ENCODE measurements at regions not wholly inside any gene's neighbourhood (a gene's known extent, or its start where the extent isn't known, plus 50 kb on each side); places are given as distances from the start of the nearest gene placed in this dataset.
A peak's percentile ranks its signal among the peaks of the same experiment; 100 is the strongest.

DNA sequence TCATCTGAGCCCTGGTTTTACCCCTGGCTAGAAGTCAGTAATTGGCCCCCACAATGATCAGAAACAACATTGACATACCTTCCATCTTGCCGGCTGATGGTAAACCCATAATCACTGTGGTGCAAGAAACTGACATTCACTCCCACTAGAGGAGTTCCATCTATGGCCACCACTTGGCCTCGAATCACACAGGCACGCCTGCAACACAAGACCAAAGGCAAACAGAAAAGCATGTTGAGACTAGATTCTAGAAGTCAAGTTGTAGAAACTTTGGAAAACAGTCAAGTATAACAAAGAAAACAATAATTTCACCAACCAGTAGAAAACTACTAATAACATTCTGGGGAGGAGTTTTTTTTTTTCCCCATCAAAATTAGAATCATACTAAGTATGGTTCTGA lies 183.4 kb downstream of the SH2D1A start:
- DNase-seq = no peak

DNA sequence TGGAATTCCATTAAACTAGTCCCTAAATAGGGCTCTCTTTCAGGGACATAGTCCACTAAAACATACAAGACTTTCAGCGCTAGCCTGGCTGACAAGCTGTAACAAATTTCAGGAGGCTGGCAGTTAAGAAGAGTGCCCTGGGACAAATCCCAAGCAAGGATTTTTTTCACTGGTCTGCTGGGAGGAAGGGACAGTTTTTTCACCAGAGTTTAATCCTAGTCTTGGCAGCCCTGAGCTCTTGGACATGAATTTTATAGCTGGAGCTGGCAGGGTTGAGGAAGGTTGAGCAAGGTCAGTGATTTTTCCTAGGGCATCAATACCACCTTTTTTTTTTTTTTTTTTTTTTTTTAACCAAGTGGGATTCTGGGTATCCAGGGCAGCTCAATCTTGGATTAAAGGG lies 184.4 kb downstream of the SH2D1A start:
- DNase-seq = no peak

DNA sequence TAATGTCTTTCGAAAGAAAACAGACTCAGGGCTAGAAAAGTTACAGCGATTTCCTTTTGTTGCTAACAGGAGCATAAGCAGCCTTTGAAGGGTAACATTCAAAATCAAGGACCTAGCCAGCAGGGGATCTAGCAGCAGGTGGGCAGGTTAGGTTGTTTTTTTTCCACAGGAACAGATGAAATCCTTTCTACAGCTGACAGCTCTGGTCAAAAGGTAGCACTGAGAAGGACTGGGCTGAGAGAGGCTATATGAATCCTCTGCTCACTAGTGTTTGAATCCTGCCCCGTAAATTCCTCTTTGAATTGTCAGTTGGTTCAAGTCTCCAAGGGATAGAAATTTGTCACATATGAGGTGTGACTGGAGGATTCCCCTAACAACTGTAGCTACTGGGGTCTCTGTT lies 188.2 kb downstream of the SH2D1A start:
- no peak for DNase-seq

DNA sequence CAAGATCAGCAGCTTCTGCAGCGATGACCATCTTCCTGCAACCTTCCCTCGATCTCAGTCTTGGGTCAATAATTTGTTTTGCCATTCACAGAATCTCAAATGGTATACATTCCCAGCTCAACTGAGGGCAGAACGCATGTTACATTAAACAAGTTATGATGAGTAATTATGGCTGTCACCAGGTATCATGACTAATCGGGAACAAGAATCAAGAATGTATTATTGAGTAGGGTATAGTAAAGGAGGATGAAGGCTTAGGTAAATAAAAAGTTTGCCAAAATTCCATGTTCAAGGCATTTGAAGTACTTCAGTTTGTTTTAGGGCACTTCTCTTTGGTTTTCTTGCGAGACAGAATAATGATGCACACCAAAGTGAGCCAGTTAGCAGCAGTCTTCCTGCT lies 194.1 kb downstream of the SH2D1A start:
- no peak for DNase-seq

DNA sequence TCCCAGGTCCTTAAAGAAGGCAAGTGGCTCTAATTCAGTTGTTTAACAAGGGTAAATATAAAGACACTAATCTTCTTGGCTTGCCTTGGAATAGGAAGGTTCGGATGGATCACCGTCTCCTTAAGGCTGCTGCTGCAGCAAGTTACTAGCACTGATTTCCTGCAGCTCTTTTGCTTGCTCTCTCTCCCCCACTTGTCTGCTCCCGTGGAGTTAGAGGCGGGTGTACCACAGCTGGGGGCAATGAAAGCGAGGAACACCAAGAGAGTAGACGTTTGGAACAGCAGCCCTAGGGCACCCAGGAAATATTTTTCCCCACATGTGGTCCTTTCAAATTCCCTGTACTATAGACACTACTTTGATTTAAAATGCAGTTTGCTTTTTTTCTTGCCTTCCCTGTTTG lies 202.2 kb downstream of the SH2D1A start:
- no peak for DNase-seq

DNA sequence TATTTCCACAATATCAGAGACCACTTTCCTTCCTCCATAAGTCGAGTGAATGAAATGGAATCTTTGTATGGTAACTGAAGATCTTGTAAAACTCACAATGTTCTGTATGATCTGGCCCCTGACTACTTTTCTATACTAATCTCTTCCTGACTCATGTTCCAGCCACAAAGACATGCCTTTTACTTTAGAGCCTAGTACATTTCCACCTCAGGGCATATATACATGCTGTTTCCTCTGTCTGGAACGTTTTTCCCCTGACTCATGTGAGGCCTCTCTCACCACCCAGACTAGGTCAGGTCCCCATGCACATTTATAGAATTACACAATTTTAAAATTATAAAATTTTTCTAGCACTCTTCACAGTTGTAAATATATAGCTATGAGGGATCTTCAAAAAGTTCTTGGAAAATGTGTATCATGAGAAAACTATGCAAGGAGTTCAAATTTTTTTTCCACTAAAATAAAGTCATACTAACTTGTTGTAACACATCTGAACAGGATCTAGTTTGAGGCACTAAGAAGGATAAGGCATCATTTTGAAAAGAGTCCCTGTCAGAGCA lies 208.8 kb downstream of the SH2D1A start:
- peak; percentile 59 for DNase-seq

DNA sequence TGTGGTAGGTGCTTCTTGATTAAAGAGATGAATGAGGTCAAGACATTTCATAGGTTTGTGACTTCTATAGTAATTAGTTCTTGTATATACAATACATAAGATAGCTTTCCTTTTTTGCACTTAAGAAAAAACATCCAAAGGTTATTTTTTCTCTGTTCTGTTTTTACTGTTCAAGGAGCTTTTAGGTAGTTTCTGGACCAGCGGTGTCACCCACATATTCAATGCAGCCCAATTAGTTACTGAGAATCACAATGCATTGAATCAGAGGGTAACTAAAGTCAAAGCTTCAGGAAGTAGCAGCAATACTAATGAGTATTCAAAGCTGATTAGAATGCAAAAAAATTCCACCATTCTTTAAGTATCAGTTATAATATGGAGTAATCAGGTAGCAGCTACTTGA lies 211.6 kb downstream of the SH2D1A start:
- DNase-seq = no peak

DNA sequence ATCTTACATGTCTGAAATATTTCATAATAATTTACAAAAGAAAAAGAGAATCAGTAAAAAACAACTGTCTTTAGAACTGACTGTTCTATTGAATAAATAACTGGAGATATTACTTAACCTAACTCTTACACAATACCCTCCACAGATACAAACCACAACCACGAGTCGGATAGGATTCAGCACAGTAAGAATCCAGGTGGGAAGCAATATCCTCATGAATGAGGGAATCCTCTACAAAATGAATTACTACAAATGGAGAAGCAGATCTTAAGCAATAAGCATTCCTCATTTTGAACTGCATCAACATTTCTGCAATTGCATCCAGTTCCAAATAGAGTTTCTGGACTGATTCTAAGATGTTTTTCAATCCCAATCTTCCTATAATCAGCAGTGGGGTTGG lies 227.1 kb downstream of the SH2D1A start:
- peak; percentile 8 for DNase-seq

DNA sequence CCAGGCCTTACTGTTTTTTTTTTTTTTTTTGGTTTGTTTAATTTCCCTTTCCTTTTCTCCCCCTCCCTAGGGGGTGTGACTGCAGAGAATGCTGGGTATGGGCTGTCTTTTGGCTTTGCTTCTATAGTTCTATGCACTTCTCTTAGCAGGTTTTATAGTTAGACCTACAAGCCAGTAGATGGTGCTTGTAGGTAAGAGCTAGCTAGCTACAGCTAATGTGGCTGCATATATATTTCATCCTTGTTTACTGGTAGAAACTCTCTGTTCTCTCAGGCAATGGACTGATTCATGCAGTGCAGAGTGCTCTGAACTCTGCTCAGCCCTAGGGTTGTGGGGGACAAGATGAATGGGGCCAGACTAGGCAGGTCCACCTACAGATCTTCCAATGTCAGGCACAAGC lies 246.4 kb downstream of the SH2D1A start:
- DNase-seq = no peak

DNA sequence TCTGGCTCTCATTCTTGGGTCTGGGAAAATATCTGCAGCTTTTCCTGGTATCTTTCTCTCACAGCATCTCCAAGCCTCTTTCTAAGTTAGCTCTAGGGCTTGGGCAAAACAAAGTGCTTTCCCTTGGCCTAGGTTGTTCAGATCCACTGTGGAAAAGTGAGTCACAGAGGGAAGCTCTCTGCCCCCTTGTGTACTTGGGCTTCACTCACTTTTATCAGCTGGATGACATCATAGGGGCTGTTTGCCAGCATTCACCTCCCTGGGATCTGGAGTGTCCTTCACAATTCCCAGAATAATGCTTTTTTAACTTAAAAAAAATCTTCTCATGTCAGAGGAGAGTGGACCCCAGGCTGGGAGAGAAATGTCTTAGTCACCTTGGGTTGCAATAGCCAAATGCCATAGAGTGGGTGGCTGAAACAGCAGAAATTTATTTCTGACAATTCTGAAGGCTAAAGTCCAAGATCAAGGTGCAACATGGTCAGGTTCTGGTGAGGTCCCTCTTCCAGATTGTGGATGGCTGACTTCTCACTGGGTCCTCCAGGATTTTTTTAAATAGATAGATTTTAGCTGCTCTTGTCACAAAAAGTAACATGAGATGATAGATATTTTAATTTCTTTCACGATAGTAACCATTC lies 247.8 kb downstream of the SH2D1A start:
- peak; percentile 3 for DNase-seq

DNA sequence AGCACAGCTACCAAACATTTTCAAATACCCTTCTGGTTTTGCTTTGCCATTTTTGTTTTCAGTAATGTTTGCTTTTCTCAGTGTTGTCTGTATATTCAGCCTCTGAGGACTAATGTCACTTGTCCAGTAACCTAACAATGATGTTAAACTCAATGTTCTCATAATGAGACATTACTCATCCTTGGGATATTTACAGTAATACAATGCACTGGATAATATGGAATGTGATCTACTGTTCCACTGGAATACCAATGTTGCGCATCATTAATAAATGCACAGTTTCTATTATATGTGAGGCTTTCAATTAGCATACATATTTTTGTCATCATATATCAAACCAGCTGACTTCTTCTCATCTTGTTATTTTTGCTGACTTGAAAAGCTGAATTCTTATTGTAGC lies 259.1 kb downstream of the SH2D1A start:
- DNase-seq = no peak

DNA sequence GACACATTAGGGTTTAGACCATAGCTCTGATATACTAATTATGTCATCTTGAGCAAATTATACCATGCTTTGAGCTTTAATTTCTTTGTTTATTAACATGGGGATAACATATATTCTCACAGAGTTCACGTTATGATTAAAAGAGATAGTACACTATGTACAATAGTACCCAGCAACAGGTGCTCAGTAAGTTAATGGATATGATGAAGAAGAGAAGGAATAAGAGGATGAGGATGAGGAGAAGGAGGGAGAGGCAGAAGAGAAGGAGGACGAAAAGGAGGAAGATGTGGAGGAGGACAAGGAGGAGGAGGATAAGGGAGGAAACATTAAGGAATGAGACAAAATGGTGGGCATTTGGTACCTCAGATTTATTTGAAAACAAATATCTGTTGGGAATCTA lies 260.4 kb downstream of the SH2D1A start:
- DNase-seq = no peak

DNA sequence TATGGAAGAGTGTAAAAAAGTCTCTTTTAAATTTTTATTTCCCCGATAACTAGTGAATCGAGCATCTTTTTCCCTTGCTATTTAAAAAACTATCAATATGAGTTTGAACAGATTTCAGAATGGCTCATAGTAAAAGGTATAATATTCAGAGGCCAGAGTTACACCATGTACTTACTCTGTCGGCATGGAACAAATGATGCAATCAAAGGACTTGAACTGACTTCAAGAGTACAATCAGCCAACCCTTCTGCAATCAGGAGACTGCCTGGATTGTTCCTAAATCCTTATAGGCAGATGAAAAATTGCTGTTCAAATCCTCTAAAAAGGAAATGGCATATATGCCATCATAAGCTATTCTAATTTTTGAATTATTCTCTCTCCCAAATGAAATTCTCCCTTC lies 273.3 kb downstream of the SH2D1A start:
- DNase-seq = no peak

DNA sequence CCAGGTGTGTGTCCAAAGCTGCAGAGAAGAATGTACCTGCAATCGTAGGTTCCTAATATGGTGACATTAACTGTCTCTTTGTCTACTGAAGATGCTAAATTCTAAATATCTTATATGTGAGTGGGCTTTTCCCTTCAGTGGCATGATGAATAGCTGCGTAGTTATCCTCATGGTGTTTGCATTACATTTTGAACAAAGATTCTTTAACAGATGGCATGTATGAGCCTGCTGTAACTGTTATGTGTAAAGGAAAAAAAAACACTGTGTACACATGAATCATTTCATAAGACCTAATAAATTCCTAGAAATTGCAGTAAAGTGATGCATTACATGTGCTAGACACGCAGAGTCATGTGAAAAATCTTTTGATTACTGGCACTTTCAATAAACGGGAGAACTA lies 288.0 kb downstream of the SH2D1A start:
- no peak for DNase-seq

DNA sequence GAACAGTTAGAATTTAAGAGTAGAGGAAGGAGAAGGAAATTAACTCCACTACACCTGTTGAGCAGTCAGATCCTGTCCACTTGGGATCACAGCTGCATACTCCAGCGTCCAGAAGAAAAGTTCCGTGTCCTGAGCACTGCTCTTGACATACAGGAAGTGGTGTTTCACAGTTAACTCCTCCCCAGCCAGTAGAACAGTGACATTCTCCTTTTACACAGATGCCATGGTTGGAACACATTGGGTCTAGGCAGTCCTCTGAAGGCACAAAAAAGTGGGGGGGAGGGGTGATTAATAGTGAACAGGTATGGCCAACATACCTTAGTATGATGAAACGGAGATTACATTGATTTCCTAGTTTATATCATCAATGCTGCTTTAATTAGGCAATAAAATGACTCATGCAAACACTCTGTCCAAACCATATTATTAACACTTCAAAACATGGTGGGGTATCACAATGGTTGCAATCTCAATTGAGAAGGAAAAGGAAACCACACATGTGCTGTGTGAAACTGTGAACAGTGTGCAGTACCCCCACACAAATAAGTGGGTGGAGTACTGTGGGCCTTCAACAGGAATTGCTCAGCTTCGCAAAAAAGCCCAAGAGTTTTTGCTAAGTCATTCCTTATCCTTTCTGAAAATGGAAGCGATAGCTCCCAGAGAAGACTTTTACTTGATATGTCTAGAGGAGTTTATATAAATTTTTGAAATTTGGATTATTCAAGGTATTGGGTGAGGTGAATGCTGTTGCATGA lies 295.6 kb downstream of the SH2D1A start:
- DNase-seq = no peak

DNA sequence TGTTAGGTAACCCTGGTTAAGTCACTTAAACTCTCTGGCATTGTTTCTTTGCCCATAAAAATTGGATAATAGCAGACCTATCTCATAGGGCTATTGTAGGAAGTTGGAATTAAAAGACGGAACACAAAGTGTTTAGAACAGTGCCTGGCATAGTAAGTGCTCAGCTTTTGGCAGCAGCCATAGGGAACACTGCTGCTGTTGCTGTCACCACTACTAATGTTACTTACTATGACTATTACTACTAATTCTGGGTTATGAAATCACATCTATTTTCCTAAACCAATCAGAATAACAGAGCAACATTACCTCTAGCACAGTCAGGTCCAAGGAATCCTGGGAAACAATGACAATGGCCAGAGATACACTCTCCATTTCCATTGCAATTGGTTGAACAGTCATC lies 300.0 kb downstream of the SH2D1A start:
- no peak for DNase-seq

DNA sequence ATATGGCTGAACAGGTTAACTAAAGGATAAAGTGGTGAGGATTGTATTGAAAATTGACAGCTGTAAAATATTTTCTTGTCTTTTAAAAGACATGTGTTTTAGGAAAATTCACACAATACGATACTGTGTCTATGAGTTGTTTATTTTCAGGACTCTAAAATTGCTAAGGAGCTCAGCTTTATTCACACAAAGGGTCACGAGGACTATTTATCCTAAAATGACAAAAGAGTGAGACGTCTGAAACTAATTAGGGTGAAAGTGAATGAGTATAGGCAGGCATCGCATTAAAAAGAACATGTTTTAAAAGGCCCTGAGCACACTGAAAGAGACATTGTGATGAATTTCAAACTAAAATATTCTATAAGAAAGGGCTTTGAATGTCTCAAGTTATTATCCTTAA lies 304.7 kb downstream of the SH2D1A start:
- DNase-seq = no peak

DNA sequence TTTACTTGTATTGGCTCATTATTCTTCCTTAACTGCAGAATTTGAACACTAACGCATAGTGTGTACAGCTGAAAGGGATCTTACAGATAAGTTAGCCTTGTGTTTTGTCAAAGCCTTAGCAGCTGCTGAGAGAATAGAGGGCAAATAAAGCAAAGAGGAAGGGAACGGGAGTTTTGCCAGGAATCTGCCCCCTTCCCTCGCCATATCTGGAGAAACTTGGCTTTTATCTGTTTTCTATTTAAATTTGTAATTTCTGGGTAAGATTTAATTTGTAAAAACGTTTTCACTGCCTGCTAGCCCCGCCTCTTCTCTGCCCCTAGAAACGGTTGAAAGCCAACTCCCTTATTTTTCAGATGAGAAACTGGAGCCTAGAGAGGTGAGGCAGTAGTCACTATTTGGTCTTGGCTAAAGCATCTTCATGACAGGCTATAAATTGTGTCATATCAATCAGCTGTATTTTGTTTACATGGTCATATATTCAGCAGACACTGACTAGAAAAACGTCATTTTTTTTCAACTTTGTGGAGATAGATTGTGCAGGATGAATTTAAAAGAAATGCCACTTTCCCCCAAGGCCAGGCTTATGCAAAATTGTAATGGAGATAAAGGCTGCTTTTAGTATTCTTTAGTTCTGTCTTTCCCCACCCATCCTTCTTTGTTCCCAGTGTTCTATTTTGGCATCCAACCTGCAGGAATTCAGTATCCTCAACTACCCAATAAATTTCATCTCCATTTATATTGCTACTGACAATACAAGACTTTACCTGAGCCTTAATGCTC lies 319.4 kb downstream of the SH2D1A start:
- no peak for DNase-seq

DNA sequence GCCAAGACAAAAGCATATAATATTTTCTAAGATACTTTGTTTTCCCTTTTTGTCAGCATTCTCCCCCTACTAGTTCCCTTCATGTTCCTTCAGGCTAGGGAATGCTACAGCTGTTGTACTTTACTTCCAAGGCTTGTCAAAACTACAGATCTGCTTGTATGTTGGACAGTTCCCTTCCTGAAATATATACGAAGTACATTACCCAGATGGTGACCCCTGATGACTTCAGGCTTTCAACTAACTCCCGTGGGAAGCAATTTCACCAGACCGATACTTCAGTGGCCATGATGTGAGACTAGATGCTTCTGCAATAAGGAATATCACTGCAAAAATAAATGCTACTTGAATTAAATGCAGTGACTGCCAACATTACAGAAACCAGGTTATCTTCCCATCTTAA lies 332.8 kb downstream of the SH2D1A start:
- no peak for DNase-seq

DNA sequence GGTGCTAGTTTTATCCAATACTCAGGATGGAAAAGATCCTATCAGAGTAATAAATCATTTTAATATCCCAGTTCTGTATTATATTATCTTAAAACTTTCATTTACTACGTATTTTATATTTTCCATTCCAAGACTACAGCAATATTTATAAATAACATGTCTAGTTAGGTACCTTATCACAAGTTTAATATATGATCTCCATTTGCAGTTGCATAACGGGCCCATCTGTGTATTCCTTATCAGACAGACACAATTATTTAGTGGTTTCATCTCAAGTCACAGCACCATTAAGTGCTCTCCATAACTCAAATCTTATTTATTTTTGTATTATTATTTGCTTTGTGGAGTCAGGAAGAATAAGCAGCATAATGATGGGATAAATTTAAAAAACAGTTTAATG lies 333.9 kb downstream of the SH2D1A start:
- DNase-seq = no peak

DNA sequence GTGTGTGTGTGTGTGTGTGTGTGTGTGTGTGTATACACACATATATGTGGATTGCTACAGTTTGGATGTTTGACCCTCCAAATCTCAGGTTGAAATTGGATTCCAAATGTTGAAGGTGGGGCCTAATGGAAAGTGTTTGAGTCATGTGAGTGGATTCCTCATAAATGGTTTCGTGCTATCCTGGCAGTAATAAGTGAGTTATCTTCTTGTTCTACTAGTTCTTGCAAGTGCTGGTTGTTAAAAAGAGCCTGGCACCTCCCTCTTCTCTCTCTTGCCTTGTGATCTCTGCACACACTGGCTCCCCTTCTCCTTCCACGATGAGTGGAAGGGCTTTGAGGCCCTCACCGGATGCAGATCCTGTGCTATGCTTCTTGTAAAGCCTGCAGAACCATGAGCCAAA lies 344.1 kb downstream of the SH2D1A start:
- DNase-seq = no peak

DNA sequence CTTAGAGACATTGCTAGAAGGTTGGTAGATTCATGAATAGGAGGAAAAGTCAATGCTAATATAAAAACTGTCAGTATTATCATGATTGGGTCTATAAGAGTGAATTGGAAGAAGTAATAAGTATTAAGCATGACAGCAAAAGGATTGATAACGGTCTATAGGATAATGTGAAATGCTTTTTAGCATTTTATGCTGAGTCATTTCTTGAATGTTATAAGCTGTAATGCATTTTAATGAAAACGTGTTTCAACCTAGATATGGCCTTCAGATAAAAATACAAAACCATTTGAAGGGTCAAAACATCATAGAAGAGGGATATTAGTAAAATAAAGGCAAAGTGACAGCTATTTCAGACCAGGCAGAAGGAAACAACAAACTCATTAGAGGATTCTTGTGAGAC lies 353.5 kb downstream of the SH2D1A start:
- DNase-seq = no peak

DNA sequence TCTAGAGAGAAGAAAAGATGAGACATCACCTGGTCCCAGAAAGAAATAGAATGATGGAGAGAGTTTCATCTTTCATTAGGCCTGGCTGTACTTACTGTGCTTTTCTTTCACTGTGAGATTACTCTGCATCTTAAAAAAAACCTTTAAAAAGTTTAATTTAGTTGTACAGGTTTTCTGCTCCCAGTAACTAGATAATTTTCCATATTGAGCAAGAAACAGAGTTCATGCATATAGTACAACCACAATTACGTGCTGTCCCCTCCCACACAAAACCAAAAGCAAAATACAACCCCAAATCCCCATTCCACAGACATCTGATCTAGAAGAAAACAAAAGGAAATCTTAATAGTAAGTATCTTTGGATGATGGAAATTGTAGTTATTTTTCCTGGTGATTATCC lies 371.2 kb downstream of the SH2D1A start:
- DNase-seq = no peak

DNA sequence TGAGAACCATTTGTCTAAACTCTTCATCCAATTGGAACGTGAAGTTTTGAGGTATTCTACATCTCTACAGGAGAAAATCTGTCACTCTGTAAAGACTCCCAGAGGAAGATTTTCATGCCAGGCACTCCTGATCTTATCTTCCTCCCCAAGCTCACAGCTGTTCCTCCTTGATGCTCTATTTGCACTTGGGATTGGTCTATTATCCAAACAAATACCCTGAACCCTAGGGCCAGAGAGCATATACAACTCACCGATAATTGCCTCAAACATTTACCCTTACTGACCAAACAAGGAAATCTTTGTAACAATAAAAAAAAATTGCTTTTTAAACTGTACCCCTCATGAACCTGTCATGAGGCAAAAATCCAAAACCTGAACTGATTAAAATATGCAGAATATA lies 372.7 kb downstream of the SH2D1A start:
- DNase-seq = no peak

Measured in NCI-H226 (cell line).